WI38 (cell line): ENCODE measurements at regions not wholly inside any gene's neighbourhood (a gene's known extent, or its start where the extent isn't known, plus 50 kb on each side); places are given as distances from the start of the nearest gene placed in this dataset.
A peak's percentile ranks its signal among the peaks of the same experiment; 100 is the strongest.

Experiments
- H3K4me3 ChIP-seq: 2 replicates; pipeline ENCODE4 v1.5.1; 2011; ENCODE audit warnings: low read depth, mild to moderate bottlenecking, control low read depth, low read length
- CTCF ChIP-seq: IDR thresholded peaks from 2 replicates; pipeline ENCODE4 v1.5.1; 2012; ENCODE audit warnings: low read depth, mild to moderate bottlenecking, control low read depth, low read length

DNA sequence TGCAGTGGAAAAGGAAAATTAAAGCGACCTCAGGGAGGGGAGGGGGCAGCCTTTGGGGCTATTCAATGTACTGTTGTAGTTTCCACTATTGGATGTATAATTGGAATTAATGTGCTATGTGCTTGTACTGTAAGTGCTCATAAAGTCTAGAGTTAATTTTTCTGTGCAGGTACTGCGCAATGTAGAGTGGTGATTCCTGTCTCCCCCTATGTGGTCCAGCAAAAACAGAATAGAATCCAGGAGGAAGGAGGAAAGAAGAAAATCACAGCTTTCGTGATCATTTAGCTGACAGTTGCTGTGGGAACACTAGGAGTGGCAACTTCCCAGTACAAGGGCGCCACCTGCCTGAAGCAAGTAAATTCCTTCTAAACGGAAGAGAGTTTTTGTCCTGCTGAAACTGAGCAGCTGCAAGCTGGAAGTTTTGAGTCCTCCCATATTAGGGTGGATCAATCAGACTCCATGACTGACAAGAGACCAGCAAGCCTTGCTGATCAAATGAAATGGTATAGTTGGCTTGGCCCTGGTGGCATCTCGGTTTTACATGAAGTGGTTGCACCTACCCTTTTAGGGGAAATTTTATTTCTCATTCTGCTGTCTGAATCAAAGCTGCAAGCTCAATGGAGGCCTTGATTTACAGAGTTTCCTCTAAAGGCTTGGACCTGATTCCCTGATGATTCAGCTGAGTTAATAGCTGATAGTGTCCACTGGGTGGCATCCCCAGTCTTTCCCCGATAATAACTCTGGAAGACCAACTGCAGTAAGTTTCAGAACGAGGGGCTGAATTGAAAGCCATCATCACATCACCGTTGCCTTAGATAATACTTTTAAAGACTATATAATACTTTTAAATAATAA lies 299.8 kb downstream of the HGF start:
- TF ChIP-seq CTCF, result peak; percentile 65
- no peak overlapping the region for H3K4me3 ChIP-seq

GRCh38 chr7:81469153-81469868 lies 300.5 kb downstream of the HGF start:
- no peak for TF ChIP-seq CTCF
- H3K4me3 ChIP-seq, result no peak overlapping the region

DNA sequence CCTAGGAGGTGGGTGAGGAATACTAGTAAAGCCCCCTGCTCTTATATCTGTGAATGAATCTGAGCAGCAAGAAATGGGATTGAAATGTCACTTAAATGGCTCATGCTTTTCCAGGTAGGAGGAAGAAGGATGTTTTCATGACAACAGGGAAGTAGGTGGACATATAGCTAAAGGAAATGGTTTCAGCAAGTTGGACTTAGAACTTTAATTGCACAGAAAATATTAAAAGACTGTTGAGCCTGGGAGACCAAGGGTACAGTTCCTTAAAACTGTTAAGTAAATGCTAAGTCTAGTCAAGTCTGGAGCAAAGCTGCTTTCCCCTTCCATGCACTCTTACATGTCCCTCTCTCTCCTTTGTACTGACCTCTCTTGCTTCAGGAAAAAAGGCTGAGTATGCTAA lies 301.3 kb downstream of the HGF start:
- no peak for TF ChIP-seq CTCF
- no peak overlapping the region for H3K4me3 ChIP-seq

GRCh38 chr7:81467964-81468363 lies 301.9 kb downstream of the HGF start:
- H3K4me3 ChIP-seq, result no peak overlapping the region
- TF ChIP-seq CTCF, result no peak

GRCh38 chr7:81462672-81463071 lies 307.2 kb downstream of the HGF start:
- TF ChIP-seq CTCF, result no peak
- H3K4me3 ChIP-seq, result no peak overlapping the region

DNA sequence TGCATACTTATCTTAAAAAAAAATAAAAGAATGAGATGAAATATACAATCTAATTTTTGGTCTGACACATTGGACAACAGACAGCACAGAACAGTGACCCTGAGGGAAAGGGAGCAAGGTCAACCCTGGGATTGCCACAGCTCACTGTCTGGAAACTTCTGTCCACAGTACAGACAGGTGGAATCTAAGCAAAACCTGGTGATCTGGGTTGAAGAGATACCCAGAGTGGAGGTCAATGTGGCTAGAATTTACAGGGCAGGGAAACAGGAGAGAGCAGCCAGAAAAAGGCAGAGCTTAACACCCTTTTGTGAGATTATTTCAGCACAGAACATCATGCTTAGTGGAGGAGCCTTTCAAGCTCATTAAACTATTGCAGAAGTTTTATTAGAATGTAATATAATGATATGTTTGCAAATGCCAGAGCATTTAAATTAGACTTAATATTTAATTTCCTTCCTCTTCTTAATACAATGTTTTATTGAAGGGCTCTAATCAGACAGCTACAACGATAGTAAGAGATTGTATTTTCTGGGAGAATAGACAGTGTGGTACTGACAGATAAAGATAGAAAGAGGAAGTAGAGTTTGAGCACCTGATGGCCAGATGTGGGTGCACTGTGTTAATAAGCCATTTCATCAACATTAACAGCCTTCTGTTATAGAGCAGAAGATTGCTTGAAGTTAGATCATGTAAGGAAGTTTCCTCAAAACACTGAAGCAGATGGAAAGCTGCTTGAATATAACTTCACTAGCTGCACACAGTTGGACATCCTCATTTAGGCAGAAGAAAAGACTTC lies 309.4 kb downstream of the HGF start:
- no peak for TF ChIP-seq CTCF
- no peak overlapping the region for H3K4me3 ChIP-seq
